ENCODE measurements at regions not wholly inside any gene's neighbourhood (a gene's known extent, or its start where the extent isn't known, plus 50 kb on each side); places are given as distances from the start of the nearest gene placed in this dataset.

GRCh38 chr10:64288404-64288803 is 767.2 kb downstream of the REEP3 start:
- H3K4me3 Mint-ChIP-seq, result no peak overlapping the region
- TF ChIP-seq CTCF (IDR thresholded peaks at IDR 0.05), result no peak
- no peak for TF ChIP-seq EZH2 (IDR thresholded peaks at IDR 0.05; ENCODE audit: borderline replicate concordance, insufficient read depth, low read depth, low read length, poor library complexity, severe bottlenecking)
- H3K9ac ChIP-seq (ENCODE audit: low read length), result no peak overlapping the region
- no peak overlapping the region for H3K4me2 ChIP-seq (replicated peaks; ENCODE audit: low read depth, low read length, poor library complexity, severe bottlenecking)
- no peak overlapping the region for H2AFZ ChIP-seq (ENCODE audit: insufficient read depth, low read depth, low read length, poor library complexity, severe bottlenecking)
- no peaks in the 10 kb centered on the region for H3K36me3 ChIP-seq (replicated peaks in 1 of 2; ENCODE audit: control extremely low read depth in 1 of 2, control insufficient read depth in 1 of 2, extremely low read depth in 1 of 2, insufficient read depth in 2 of 2, low read length in 1 of 2)
- H3K4me3 ChIP-seq (ENCODE audit: control extremely low read depth in 1 of 5, extremely low read depth in 1 of 5, insufficient read depth in 1 of 5, low read depth in 2 of 5, low read length in 4 of 5), result no peak overlapping the region
- ATAC-seq (ENCODE audit: low read depth) (no peak), DNase-seq (no peak)
- intact Hi-C loops (cut with micrococcal nuclease), result no loop called here
- no peaks in the 10 kb centered on the region for H3K9me3 ChIP-seq (ENCODE audit: control extremely low read depth in 1 of 3, control insufficient read depth in 2 of 3, insufficient read depth in 1 of 3, low read length in 2 of 3)
- no peaks in the 10 kb centered on the region for H3K4me1 Mint-ChIP-seq
- no peaks in the 10 kb centered on the region for H4K20me1 ChIP-seq (ENCODE audit: control insufficient read depth, insufficient read depth, low read length, poor library complexity, severe bottlenecking)
- no peak overlapping the region for H3K27ac ChIP-seq (ENCODE audit: low read length in 2 of 2)
- H3K27ac Mint-ChIP-seq, result no peak overlapping the region
- 75% methylated on average over 1 of the region's 1 CpG for WGBS (ENCODE audit: insufficient coverage)
- H3K27me3 Mint-ChIP-seq, result no peaks in the 10 kb centered on the region
- no peaks in the 10 kb centered on the region for H3K79me2 ChIP-seq (ENCODE audit: control insufficient read depth, insufficient read depth, low read length)
- no peaks in the 10 kb centered on the region for H3K9me3 Mint-ChIP-seq (ENCODE audit: insufficient read depth)
- ChIA-PET CTCF (no interaction called here), POLR2A (no interaction called here)
- no peaks in the 10 kb centered on the region for H3K27me3 ChIP-seq (replicated peaks in 1 of 4; ENCODE audit: control extremely low read depth in 1 of 4, control insufficient read depth in 3 of 4, insufficient read depth in 4 of 4, low read length in 3 of 4)
- no peaks in the 10 kb centered on the region for H3K4me1 ChIP-seq (ENCODE audit: control insufficient read depth in 2 of 2, insufficient read depth in 2 of 2, low read length in 2 of 2)

GRCh38 chr10:64303566-64303965 is 782.4 kb downstream of the REEP3 start:
- H3K4me3 ChIP-seq (ENCODE audit: control extremely low read depth in 1 of 5, extremely low read depth in 1 of 5, insufficient read depth in 1 of 5, low read depth in 2 of 5, low read length in 4 of 5), result no peak overlapping the region
- Mint-ChIP-seq H3K4me3 (no peak overlapping the region), H3K27me3 (no peaks in the 10 kb centered on the region), H3K4me1 (no peaks in the 10 kb centered on the region), H3K9me3 (ENCODE audit: insufficient read depth) (no peaks in the 10 kb centered on the region), H3K27ac (no peak overlapping the region)
- H2AFZ ChIP-seq (ENCODE audit: insufficient read depth, low read depth, low read length, poor library complexity, severe bottlenecking), result no peak overlapping the region
- TF ChIP-seq CTCF (IDR thresholded peaks at IDR 0.05) (no peak), EZH2 (IDR thresholded peaks at IDR 0.05; ENCODE audit: borderline replicate concordance, insufficient read depth, low read depth, low read length, poor library complexity, severe bottlenecking) (no peak)
- DNase-seq (no peak), ATAC-seq (ENCODE audit: low read depth) (no peak)
- ChIA-PET CTCF (no interaction called here), POLR2A (no interaction called here)
- no peaks in the 10 kb centered on the region for H3K36me3 ChIP-seq (replicated peaks in 1 of 2; ENCODE audit: control extremely low read depth in 1 of 2, control insufficient read depth in 1 of 2, extremely low read depth in 1 of 2, insufficient read depth in 2 of 2, low read length in 1 of 2)
- H3K79me2 ChIP-seq (ENCODE audit: control insufficient read depth, insufficient read depth, low read length), result no peaks in the 10 kb centered on the region
- WGBS (ENCODE audit: insufficient coverage), result no CpG with 5 or more reads among the region's 1 CpG
- no peak overlapping the region for H3K9ac ChIP-seq (ENCODE audit: low read length)
- H3K9me3 ChIP-seq (ENCODE audit: control extremely low read depth in 1 of 3, control insufficient read depth in 2 of 3, insufficient read depth in 1 of 3, low read length in 2 of 3), result no peaks in the 10 kb centered on the region
- H3K27me3 ChIP-seq (replicated peaks in 1 of 4; ENCODE audit: control extremely low read depth in 1 of 4, control insufficient read depth in 3 of 4, insufficient read depth in 4 of 4, low read length in 3 of 4), result no peaks in the 10 kb centered on the region
- intact Hi-C loops (cut with micrococcal nuclease), result no loop called here
- no peak overlapping the region for H3K4me2 ChIP-seq (replicated peaks; ENCODE audit: low read depth, low read length, poor library complexity, severe bottlenecking)
- no peaks in the 10 kb centered on the region for H3K4me1 ChIP-seq (ENCODE audit: control insufficient read depth in 2 of 2, insufficient read depth in 2 of 2, low read length in 2 of 2)
- H3K27ac ChIP-seq (ENCODE audit: low read length in 2 of 2), result no peak overlapping the region
- H4K20me1 ChIP-seq (ENCODE audit: control insufficient read depth, insufficient read depth, low read length, poor library complexity, severe bottlenecking), result no peaks in the 10 kb centered on the region

Measured in B cell (primary cell).